ENCODE measurements at regions not wholly inside any gene's neighbourhood (a gene's known extent, or its start where the extent isn't known, plus 50 kb on each side); places are given as distances from the start of the nearest gene placed in this dataset.

GRCh38 chr6:105775095-105775494 lies 311.0 kb upstream of the PRDM1 start:
- TF ChIP-seq CTCF (IDR thresholded peaks at IDR 0.05 in 4 of 5, conservative IDR thresholded peaks at IDR 0.05 in 1 of 5): no peak
- TF ChIP-seq POLR2A (IDR thresholded peaks at IDR 0.05): no peak
- peaks cover 0 to 5% (median 0%) of the 10 kb centered on the region in 3 donors for H3K9me3 ChIP-seq
- no peak for ATAC-seq

GRCh38 chr6:105774247-105774646 lies 311.9 kb upstream of the PRDM1 start:
- ATAC-seq: no peak
- intact Hi-C loops (cut with DNase I; ENCODE audit: low total_unique reads): no loop called here
- in situ Hi-C loops (cut with MboI; ENCODE audit: low sequenced_read_pairs in 4 of 4): no loop called here
- TF ChIP-seq CTCF (IDR thresholded peaks at IDR 0.05 in 4 of 5, conservative IDR thresholded peaks at IDR 0.05 in 1 of 5): no peak
- no peak for TF ChIP-seq POLR2A (IDR thresholded peaks at IDR 0.05)
- peaks cover 0 to 5% (median 0%) of the 10 kb centered on the region in 3 donors for H3K9me3 ChIP-seq
- no peak overlapping the region for H3K4me3 ChIP-seq
- H3K36me3 ChIP-seq: no peaks in the 10 kb centered on the region
- no peak overlapping the region for H3K27ac ChIP-seq
- no peaks in the 10 kb centered on the region for H3K4me1 ChIP-seq
- no peak for DNase-seq
- H3K27me3 ChIP-seq: no peaks in the 10 kb centered on the region

More at GRCh38 chr6:105775095-105775494, 311.0 kb upstream of the PRDM1 start:
- intact Hi-C loops (cut with DNase I; ENCODE audit: low total_unique reads) (no loop called here), in situ Hi-C loops (cut with MboI; ENCODE audit: low sequenced_read_pairs in 4 of 4) (no loop called here)
- H3K4me3 ChIP-seq: no peak overlapping the region
- H3K4me1 ChIP-seq: no peaks in the 10 kb centered on the region
- no peaks in the 10 kb centered on the region for H3K27me3 ChIP-seq
- no peak overlapping the region for H3K27ac ChIP-seq
- H3K36me3 ChIP-seq: no peaks in the 10 kb centered on the region
- no peak for DNase-seq

GRCh38 chr6:105771313-105771970 lies 314.7 kb upstream of the PRDM1 start:
- Histone ChIP-seq H3K4me3 (no peak overlapping the region), H3K36me3 (no peaks in the 10 kb centered on the region), H3K27me3 (no peaks in the 10 kb centered on the region), H3K9me3 (peaks cover 0 to 5% (median 0%) of the 10 kb centered on the region in 3 donors), H3K27ac (no peak overlapping the region), H3K4me1 (no peaks in the 10 kb centered on the region)
- in situ Hi-C loops (cut with MboI; ENCODE audit: low sequenced_read_pairs in 4 of 4) (no loop called here), intact Hi-C loops (cut with DNase I; ENCODE audit: low total_unique reads) (no loop called here)
- no peak for ATAC-seq
- no peak for DNase-seq
- TF ChIP-seq POLR2A (IDR thresholded peaks at IDR 0.05): no peak

GRCh38 chr6:105769987-105770386 lies 316.1 kb upstream of the PRDM1 start:
- H3K9me3 ChIP-seq: no peaks in the 10 kb centered on the region
- H3K4me3 ChIP-seq: no peak overlapping the region
- in situ Hi-C loops (cut with MboI; ENCODE audit: low sequenced_read_pairs in 4 of 4) (no loop called here), intact Hi-C loops (cut with DNase I; ENCODE audit: low total_unique reads) (no loop called here)
- ATAC-seq (no peak), DNase-seq (no peak)
- H3K36me3 ChIP-seq: no peaks in the 10 kb centered on the region
- H3K27me3 ChIP-seq: no peaks in the 10 kb centered on the region
- no peak for TF ChIP-seq CTCF (IDR thresholded peaks at IDR 0.05 in 4 of 5, conservative IDR thresholded peaks at IDR 0.05 in 1 of 5)
- TF ChIP-seq POLR2A (IDR thresholded peaks at IDR 0.05): no peak
- no peaks in the 10 kb centered on the region for H3K4me1 ChIP-seq
- H3K27ac ChIP-seq: no peak overlapping the region

GRCh38 chr6:105769197-105769596 lies 316.9 kb upstream of the PRDM1 start:
- no peak for DNase-seq
- in situ Hi-C loops (cut with MboI; ENCODE audit: low sequenced_read_pairs in 4 of 4): no loop called here

GRCh38 chr6:105767541-105767940 lies 318.6 kb upstream of the PRDM1 start:
- ATAC-seq (no peak), DNase-seq (no peak)
- TF ChIP-seq POLR2A (IDR thresholded peaks at IDR 0.05) (no peak), CTCF (IDR thresholded peaks at IDR 0.05 in 4 of 5, conservative IDR thresholded peaks at IDR 0.05 in 1 of 5) (no peak)
- no peaks in the 10 kb centered on the region for H3K4me1 ChIP-seq
- H3K27me3 ChIP-seq: no peaks in the 10 kb centered on the region
- no peaks in the 10 kb centered on the region for H3K36me3 ChIP-seq
- H3K9me3 ChIP-seq: no peaks in the 10 kb centered on the region
- H3K4me3 ChIP-seq: no peak overlapping the region
- intact Hi-C loops (cut with DNase I; ENCODE audit: low total_unique reads) (no loop called here), in situ Hi-C loops (cut with MboI; ENCODE audit: low sequenced_read_pairs in 4 of 4) (no loop called here)
- no peak overlapping the region for H3K27ac ChIP-seq

More at GRCh38 chr6:105769197-105769596, 316.9 kb upstream of the PRDM1 start:
- H3K4me3 ChIP-seq: no peak overlapping the region
- intact Hi-C loops (cut with DNase I; ENCODE audit: low total_unique reads): no loop called here
- no peaks in the 10 kb centered on the region for H3K4me1 ChIP-seq
- no peaks in the 10 kb centered on the region for H3K27me3 ChIP-seq
- H3K36me3 ChIP-seq: no peaks in the 10 kb centered on the region
- no peaks in the 10 kb centered on the region for H3K9me3 ChIP-seq
- ATAC-seq: no peak
- H3K27ac ChIP-seq: no peak overlapping the region
- no peak for TF ChIP-seq POLR2A (IDR thresholded peaks at IDR 0.05)

Data from gastrocnemius medialis (tissue), 4 donors.